GM12878 (cell line): ENCODE measurements at regions not wholly inside any gene's neighbourhood (a gene's known extent, or its start where the extent isn't known, plus 50 kb on each side); places are given as distances from the start of the nearest gene placed in this dataset.
A peak's percentile ranks its signal among the peaks of the same experiment; 100 is the strongest.

Experiments used
- ATAC-seq: fragments of 200-7000 bp; cut with Tn5 transposase; 3 replicates; pipeline ENCODE4 v1.9.1; 2020; ENCODE audit warnings: mild to moderate bottlenecking, moderate library complexity
- BruUV-seq: library from RNA; stranded (reverse); fragments of 400-500 nt; replicated peaks from 2 replicates; lab custom pipeline; 2021; lab: Mats Ljungman, UMichigan
- CTCF ChIA-PET: fragments of 300-600 bp; sonication (Branson Sonifier 250); formaldehyde crosslinking; extraction: SDS; loops from one replicate; lab custom pipeline; 2021; ENCODE audit warnings: inconsistent platforms; lab: Yijun Ruan, JAX
- POLR2A ChIA-PET: fragments of 350-600 bp; formaldehyde crosslinking; extraction: SDS; loops from one replicate; lab custom pipeline; 2021; ENCODE audit warnings: inconsistent platforms; lab: Charles Lee
- RAD21 ChIA-PET: fragments of 300-600 bp; sonication (Branson Sonifier 250); formaldehyde crosslinking; loops from one replicate; lab custom pipeline; 2023; ENCODE audit warnings: antibody characterized with exemption; ENCODE audit not compliant: unreplicated experiment; lab: Charles Lee
- SMC1A ChIA-PET: fragments of 300-600 bp; sonication (Branson Sonifier 250); formaldehyde crosslinking; loops from one replicate; lab custom pipeline; 2023; ENCODE audit not compliant: unreplicated experiment, uncharacterized antibody; lab: Charles Lee
- DNase-seq: peaks from one replicate; pipeline ENCODE4 v3.0.0-alpha.2; 2011; ENCODE audit warnings: low read depth, low spot score
- FAIRE-seq: peaks from 3 replicates; lab custom pipeline; 2011; peaks lifted over from hg19 to GRCh38; lab: Jason Lieb, UNC
- H2AFZ ChIP-seq: 2 replicates; pipeline ENCODE4 v1.6.0; 2011; ENCODE audit warnings: low read depth, low read length, control low read depth; ENCODE audit not compliant: control insufficient read depth
- H3K27ac ChIP-seq: 2 replicates; pipeline ENCODE4 v1.5.1; 2011; ENCODE audit warnings: control low read depth; ENCODE audit not compliant: control insufficient read depth, insufficient read depth
- H3K27me3 ChIP-seq, 2 experiments: replicated peaks in 1 of 2; 2 replicates each; pipeline versions ENCODE4 v1.6.0 to v1.6.1; 2011; ENCODE audit warnings: low read length in 1 of 2; ENCODE audit not compliant: control insufficient read depth in 2 of 2, insufficient read depth in 2 of 2
- H3K36me3 ChIP-seq, 2 experiments: 2 replicates each; pipeline ENCODE4 v1.5.1; 2011; ENCODE audit warnings: low read length in 1 of 2; ENCODE audit not compliant: control insufficient read depth in 2 of 2, insufficient read depth in 2 of 2
- H3K4me1 ChIP-seq: 2 replicates; pipeline ENCODE4 v1.6.1; 2011; ENCODE audit warnings: mild to moderate bottlenecking, low read length, moderate library complexity, mixed read lengths; ENCODE audit not compliant: control insufficient read depth, insufficient read depth
- H3K4me2 ChIP-seq: 2 replicates; pipeline ENCODE4 v1.6.0; 2011; ENCODE audit warnings: control low read depth; ENCODE audit not compliant: control insufficient read depth, insufficient read depth
- H3K4me3 ChIP-seq: fragments of 200-600 bp; sonication (generic); 2 replicates; pipeline ENCODE4 v1.5.1; 2016
- H3K79me2 ChIP-seq: 2 replicates; pipeline ENCODE4 v1.6.0; 2011; ENCODE audit warnings: low read length; ENCODE audit not compliant: control insufficient read depth, insufficient read depth
- H3K9ac ChIP-seq: 2 replicates; pipeline ENCODE4 v1.8.0; 2011; ENCODE audit warnings: low read length, control low read depth, mixed read lengths; ENCODE audit not compliant: control insufficient read depth, insufficient read depth
- H3K9me3 ChIP-seq: replicated peaks from 3 replicates; pipeline ENCODE4 v1.5.1; 2011; ENCODE audit warnings: mild to moderate bottlenecking, low read length; ENCODE audit not compliant: control insufficient read depth, insufficient read depth
- H4K20me1 ChIP-seq: 2 replicates; pipeline ENCODE4 v1.6.0; 2011; ENCODE audit not compliant: control insufficient read depth, insufficient read depth
- BACH1 ChIP-seq: fragments of 450-650 bp; IDR thresholded peaks from 2 replicates; pipeline ENCODE4 v1.6.1; 2017; ENCODE audit warnings: mild to moderate bottlenecking, borderline replicate concordance
- CHD2 ChIP-seq: IDR thresholded peaks from 2 replicates; pipeline ENCODE4 v1.6.1; 2011; ENCODE audit warnings: low read depth, low read length, improper control_type of control experiment, borderline replicate concordance
- HDAC6 ChIP-seq: fragments of 200-600 bp; sonication (generic); IDR thresholded peaks from one replicate; pipeline ENCODE4 v1.8.0; 2017; ENCODE audit warnings: antibody characterized with exemption; ENCODE audit not compliant: unreplicated experiment
- IRF4 ChIP-seq: IDR thresholded peaks from 2 replicates; pipeline ENCODE4 v1.6.1; 2011; ENCODE audit warnings: low read depth, low read length
- KDM1A ChIP-seq: fragments of 200-600 bp; sonication (generic); IDR thresholded peaks from 2 replicates; pipeline ENCODE4 v1.6.1; 2016; ENCODE audit warnings: borderline replicate concordance
- MEF2B ChIP-seq: fragments of 450-650 bp; IDR thresholded peaks from 2 replicates; pipeline ENCODE4 v1.6.1; 2018; ENCODE audit warnings: mild to moderate bottlenecking, moderate library complexity; ENCODE audit not compliant: partially characterized antibody, poor library complexity, severe bottlenecking
- NBN ChIP-seq: fragments of 450-650 bp; IDR thresholded peaks from 2 replicates; pipeline ENCODE4 v1.6.1; 2016
- NFYA ChIP-seq: IDR thresholded peaks from 2 replicates; pipeline ENCODE4 v1.6.1; 2011; ENCODE audit warnings: low read depth, mild to moderate bottlenecking, low read length, improper control_type of control experiment, borderline replicate concordance
- POLR2A ChIP-seq: IDR thresholded peaks from 2 replicates; pipeline ENCODE4 v1.6.1; 2011; ENCODE audit warnings: low read depth, mild to moderate bottlenecking, low read length
- POLR2AphosphoS5 ChIP-seq: IDR thresholded peaks from 2 replicates; pipeline ENCODE4 v1.6.1; 2011; ENCODE audit warnings: mild to moderate bottlenecking, low read length, inconsistent platforms
- RBBP5 ChIP-seq: fragments of 200-600 bp; sonication (generic); conservative IDR thresholded peaks from 2 replicates; pipeline ENCODE4 v1.6.1; 2016
- ZNF24 ChIP-seq: fragments of 450-650 bp; IDR thresholded peaks from 2 replicates; pipeline ENCODE4 v1.6.1; 2017; ENCODE audit warnings: antibody characterized with exemption, mild to moderate bottlenecking
- WGBS: methylation state at CpG from one replicate; pipeline ENCODE4 v1.1.6; 2016; ENCODE audit warnings: low lambda C conversion rate; ENCODE audit not compliant: insufficient replicate concordance, insufficient coverage; ENCODE audit errors: missing lambda C conversion rate; 5-methylcytosine and 5-hydroxymethylcytosine counted together
- in situ Hi-C: fragments of 300-500 bp; cut with MboI; formaldehyde crosslinking; loops from 9 replicates; pipeline ENCODE4 v1.14.3; 2018; ENCODE audit warnings: mixed read lengths
- intact Hi-C: fragments of 100-400 bp; cut with micrococcal nuclease; formaldehyde crosslinking; loops from one replicate; pipeline ENCODE4 v1.14.2; 2022; ENCODE audit not compliant: unreplicated experiment
- TF ChIP-seq, protein P1 (sequence below): fragments of 150-350 bp; IDR thresholded peaks from 2 replicates; pipeline ENCODE4 v1.6.1; 2016; ENCODE audit warnings: low read depth, low read length
- TF ChIP-seq, protein P2 (sequence below), 3 experiments: IDR thresholded peaks in 2 of 3; conservative IDR thresholded peaks in 1 of 3; 2 replicates each; pipeline ENCODE4 v1.5.1; 2011; ENCODE audit warnings: low read depth in 3 of 3, low read length in 3 of 3, mild to moderate bottlenecking in 3 of 3, control low read depth in 2 of 3, moderate library complexity in 2 of 3, inconsistent platforms in 1 of 3, mixed read lengths in 1 of 3; ENCODE audit not compliant: control insufficient read depth in 2 of 3, insufficient read depth in 1 of 3; ENCODE audit errors: extremely low read depth in 1 of 3

GRCh38 chr6:26251354-26252076 lies 113.5 kb upstream of the BTN3A2 start (continued):
- peak; percentile 53 for TF ChIP-seq HDAC6
- TF ChIP-seq, protein P1, sequence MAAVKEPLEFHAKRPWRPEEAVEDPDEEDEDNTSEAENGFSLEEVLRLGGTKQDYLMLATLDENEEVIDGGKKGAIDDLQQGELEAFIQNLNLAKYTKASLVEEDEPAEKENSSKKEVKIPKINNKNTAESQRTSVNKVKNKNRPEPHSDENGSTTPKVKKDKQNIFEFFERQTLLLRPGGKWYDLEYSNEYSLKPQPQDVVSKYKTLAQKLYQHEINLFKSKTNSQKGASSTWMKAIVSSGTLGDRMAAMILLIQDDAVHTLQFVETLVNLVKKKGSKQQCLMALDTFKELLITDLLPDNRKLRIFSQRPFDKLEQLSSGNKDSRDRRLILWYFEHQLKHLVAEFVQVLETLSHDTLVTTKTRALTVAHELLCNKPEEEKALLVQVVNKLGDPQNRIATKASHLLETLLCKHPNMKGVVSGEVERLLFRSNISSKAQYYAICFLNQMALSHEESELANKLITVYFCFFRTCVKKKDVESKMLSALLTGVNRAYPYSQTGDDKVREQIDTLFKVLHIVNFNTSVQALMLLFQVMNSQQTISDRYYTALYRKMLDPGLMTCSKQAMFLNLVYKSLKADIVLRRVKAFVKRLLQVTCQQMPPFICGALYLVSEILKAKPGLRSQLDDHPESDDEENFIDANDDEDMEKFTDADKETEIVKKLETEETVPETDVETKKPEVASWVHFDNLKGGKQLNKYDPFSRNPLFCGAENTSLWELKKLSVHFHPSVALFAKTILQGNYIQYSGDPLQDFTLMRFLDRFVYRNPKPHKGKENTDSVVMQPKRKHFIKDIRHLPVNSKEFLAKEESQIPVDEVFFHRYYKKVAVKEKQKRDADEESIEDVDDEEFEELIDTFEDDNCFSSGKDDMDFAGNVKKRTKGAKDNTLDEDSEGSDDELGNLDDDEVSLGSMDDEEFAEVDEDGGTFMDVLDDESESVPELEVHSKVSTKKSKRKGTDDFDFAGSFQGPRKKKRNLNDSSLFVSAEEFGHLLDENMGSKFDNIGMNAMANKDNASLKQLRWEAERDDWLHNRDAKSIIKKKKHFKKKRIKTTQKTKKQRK: no peak
- TF ChIP-seq, all 136 proteins: peak for 54

DNA sequence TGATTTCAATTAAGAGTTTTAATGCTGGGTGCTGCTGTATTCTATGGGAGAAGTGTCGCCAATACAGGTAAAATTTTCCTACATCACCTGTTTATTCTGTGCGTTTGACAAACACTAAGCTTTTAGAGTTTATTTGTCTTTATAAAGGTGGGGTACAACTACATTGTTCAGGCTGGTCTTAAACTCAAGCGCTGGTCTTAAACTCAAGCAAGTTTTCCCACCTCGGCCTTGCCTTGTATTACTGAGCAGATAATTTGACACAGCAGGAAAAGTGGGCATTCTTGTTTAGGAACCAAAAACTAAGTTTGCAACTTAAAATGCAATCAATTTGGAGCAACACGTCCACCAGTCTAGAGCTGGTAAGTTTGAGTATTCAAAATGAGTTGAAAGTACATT lies 112.9 kb upstream of the BTN3A2 start:
- Histone ChIP-seq H3K36me3 (no peaks in the 10 kb centered on the region), H3K4me3 (peak overlapping the region; percentile 84), H3K79me2 (peaks cover 19% of the 10 kb centered on the region), H3K4me1 (no peaks in the 10 kb centered on the region; the same call in 1 of the 2 replicates), H3K9me3 (no peaks in the 10 kb centered on the region), H3K4me2 (peak overlapping the region; percentile 85), H3K27ac (peak overlapping the region; percentile 91), H2AFZ (no peak overlapping the region), H4K20me1 (no peaks in the 10 kb centered on the region), H3K27me3 (no peaks in the 10 kb centered on the region), H3K9ac (peak overlapping the region; percentile 83)
- under 1% methylated on average over 5 of the region's 5 CpGs for WGBS
- ChIA-PET SMC1A (interaction anchor here (1.0 to 3.7 kb wide), 8 partner anchors 12 to 74 kb away, joined by 3 to 26 read pairs (median 4); a partner anchor contains a TSS), CTCF (interaction anchor here (1.1 to 2.5 kb wide), 4 partner anchors 21 to 78 kb away, joined by 3 to 15 read pairs (median 4); a partner anchor contains a TSS), RAD21 (interaction anchor here (0.6 to 4.0 kb wide), 8 partner anchors 17 to 97 kb away, joined by 3 to 50 read pairs (median 18); a partner anchor contains a TSS), POLR2A (interaction anchor here (0.5 to 4.9 kb wide), 15 partner anchors 11 to 1586 kb away, joined by 3 to 86 read pairs (median 4); a partner anchor contains a TSS)
- BruUV-seq: no TSS peak
- DNase-seq: no peak
- FAIRE-seq: no peak
- intact Hi-C loops: no loop called here
- ATAC-seq: no peak
- in situ Hi-C loops: no loop called here
- no peak for TF ChIP-seq NFYA
- TF ChIP-seq KDM1A: no peak
- TF ChIP-seq POLR2A: no peak
- TF ChIP-seq CHD2: no peak
- 0 out of 2 replicates have a peak, but pooled peaks have one; percentile 46 for TF ChIP-seq BACH1
- no peak for TF ChIP-seq POLR2AphosphoS5
- TF ChIP-seq NBN: no peak
- TF ChIP-seq IRF4: no peak
- TF ChIP-seq MEF2B: no peak
- TF ChIP-seq RBBP5: no peak
- TF ChIP-seq, protein P2, sequence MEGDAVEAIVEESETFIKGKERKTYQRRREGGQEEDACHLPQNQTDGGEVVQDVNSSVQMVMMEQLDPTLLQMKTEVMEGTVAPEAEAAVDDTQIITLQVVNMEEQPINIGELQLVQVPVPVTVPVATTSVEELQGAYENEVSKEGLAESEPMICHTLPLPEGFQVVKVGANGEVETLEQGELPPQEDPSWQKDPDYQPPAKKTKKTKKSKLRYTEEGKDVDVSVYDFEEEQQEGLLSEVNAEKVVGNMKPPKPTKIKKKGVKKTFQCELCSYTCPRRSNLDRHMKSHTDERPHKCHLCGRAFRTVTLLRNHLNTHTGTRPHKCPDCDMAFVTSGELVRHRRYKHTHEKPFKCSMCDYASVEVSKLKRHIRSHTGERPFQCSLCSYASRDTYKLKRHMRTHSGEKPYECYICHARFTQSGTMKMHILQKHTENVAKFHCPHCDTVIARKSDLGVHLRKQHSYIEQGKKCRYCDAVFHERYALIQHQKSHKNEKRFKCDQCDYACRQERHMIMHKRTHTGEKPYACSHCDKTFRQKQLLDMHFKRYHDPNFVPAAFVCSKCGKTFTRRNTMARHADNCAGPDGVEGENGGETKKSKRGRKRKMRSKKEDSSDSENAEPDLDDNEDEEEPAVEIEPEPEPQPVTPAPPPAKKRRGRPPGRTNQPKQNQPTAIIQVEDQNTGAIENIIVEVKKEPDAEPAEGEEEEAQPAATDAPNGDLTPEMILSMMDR (IDR thresholded peaks at IDR 0.05 in 2 of 3, conservative IDR thresholded peaks at IDR 0.05 in 1 of 3; ENCODE audit: control insufficient read depth in 2 of 3, extremely low read depth in 1 of 3, insufficient read depth in 1 of 3, low read depth in 3 of 3, low read length in 3 of 3): no peak
- TF ChIP-seq ZNF24: no peak
